HG03342 (cell line): ENCODE measurements at regions not wholly inside any gene's neighbourhood (a gene's known extent, or its start where the extent isn't known, plus 50 kb on each side); places are given as distances from the start of the nearest gene placed in this dataset.
"Not testable (repeated sequence)": the region's sequence is repeated elsewhere in the genome, so short reads cannot be mapped to it uniquely, and the experiment has no call there.

Experiments
- ATAC-seq: cut with Tn5 transposase; IDR thresholded peaks from one replicate; pipeline ENCODE4 v1.9.1; 2021; ENCODE audit warnings: mild to moderate bottlenecking, moderate library complexity; ENCODE audit not compliant: unreplicated experiment

DNA sequence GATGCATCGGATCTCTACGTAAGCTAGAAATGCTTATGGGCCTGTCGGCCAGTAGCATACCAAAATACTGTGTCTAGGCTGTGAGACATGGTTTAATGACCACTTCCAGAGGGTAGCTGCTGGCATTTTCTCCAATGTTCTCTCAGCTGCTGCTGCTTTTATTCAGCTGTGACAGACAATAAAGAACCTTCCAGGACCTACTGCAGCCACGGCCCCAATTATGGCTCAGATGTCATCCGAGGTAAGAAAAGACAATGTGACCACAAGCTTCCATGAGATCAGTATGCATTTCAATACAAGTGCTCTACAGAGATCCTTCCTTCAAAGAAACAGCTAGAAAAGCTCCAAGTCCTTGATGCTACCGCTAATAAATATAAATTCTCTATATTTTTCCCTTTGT, 256.2 kb downstream of the SDHAF3 start:
- no peak for ATAC-seq

DNA sequence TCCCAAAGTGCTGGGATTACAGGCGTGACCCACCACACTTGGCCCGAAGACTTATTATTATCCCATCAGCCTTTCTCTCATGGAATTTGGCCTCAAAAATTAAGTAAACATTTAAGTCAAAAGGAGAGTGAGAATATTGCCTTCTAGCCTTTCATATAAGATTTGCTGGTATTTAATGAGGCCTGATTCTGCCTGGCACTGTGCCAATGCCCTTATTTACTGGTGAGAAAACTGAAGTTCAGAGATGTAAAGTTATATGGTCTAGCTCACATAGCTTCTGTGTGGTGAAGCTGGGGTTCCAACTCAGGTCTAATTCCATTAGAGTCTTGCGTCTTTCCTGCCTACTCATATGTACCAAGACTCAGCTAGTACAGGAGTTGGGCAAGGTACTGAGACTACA, 260.2 kb downstream of the SDHAF3 start:
- no peak for ATAC-seq

DNA sequence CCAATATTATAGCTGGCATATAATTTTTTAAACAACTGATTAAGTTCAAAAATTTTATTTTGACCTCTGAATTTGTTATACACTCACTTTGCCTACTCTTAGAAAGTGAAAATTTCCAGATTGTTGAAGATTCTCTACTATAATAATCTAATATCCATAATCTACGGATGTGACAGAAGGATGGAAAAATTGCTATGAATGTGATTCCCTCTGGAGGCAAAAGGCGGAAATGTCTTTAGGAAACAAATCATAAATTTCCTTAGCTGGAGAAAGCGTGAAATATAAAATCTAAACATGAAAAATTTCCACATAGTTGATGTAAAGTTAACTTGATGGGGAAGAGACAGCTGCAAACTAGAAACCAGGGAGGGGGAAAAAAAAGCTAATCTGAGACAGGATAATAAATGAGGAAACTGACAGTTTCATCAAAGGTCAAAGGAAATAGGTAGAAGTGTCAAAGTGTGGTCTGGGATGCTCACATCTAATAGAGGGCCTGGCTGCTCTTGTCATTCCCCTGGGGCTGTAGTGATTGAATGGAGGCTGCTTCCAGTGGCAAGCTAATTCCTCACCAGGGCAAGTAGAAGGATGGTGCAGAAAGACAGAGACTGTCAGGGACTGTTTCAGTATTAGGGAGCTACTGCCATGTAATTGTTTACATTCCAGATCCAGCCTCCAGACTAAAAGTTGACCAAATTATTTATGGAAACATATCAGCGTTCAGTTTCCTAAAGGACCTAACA, 264.5 kb downstream of the SDHAF3 start:
- ATAC-seq: no peak

DNA sequence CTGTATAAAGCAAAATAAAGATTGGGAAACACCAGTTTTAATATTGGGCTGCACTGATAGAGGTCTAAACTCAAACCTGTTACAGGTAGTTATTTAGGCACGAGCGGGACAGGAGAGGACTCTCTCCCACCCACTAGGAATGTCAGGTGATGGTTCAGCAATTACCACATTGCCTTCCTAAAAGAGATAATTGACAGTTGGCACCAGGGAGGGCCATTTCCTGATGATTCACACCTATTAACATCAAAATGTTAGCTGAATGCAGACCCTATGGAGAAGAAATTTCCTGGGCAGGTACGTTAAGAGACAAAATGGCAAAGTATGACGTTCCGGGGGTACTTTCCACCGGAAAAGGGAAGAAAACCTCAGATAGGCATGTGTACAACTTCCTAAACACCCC, 272.6 kb downstream of the SDHAF3 start:
- no peak for ATAC-seq

DNA sequence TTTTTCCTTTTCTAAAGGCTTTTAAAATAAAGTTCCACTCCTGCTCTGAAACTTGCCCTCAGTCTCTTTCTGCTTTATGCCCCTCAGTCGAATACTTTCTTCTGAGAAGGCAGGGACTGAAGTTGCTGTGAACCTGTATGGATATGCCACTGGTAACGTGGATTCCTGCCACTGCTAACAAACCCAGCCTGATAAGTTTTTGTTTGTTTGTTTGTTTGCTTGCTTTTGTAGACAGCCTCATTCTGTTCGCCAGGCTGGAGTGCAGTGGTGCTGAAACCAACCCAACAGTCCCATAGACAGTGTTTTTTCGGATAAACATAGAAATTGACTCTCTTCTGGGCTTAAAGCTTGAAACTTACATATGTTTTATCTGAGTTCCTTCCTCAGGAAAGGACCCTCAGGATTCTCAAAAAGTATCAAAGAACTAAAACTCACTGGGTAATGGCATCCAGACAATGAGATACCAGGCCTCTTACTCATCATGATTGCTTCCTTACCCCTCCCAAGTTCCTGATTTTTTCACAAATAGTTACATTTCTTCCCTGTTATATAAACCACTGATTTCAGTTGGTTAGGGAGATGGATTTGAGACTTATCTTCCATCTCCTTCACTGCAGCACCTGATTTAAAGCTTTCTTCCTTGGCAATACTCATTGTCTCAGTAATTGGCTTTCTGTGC, 273.6 kb downstream of the SDHAF3 start:
- no peak for ATAC-seq

DNA sequence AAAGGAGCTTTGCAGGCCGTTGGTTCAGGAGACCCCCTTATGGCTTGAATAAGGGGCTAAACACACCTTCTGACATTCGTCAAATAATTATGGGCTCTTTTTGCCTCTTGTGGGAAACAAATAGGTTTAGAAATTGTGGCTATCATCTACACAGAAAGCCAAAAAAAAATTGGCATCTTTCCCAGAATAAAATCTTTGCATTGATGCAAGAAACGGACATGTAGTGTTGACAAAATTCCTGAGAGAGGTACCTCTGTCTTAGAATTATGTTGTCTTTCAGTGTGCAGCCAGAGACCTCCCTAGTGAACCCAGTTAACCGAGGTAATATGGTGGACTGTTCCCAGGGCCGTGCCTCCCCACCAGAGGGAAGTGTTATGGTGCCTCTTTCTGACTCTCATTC, 283.9 kb downstream of the SDHAF3 start:
- no peak for ATAC-seq

DNA sequence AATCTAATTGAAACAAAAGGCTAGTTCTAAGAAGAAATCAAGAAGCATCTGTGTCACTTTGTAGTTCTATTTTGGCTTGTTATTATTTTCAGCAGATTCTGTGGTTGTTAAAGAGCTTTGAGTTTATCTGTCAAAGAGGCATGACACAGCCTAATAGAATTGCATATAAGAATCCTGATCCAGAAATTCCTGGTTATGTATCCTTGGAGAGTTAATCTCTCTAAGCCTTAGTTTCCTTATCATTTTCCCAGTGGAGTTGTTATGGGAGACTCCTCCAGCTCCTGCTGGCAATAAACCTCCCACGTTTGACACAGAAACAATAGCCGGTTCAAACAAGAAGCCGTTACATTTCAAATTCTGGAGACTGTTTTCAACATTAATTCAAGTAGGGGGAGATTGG, 288.3 kb downstream of the SDHAF3 start:
- no peak for ATAC-seq

DNA sequence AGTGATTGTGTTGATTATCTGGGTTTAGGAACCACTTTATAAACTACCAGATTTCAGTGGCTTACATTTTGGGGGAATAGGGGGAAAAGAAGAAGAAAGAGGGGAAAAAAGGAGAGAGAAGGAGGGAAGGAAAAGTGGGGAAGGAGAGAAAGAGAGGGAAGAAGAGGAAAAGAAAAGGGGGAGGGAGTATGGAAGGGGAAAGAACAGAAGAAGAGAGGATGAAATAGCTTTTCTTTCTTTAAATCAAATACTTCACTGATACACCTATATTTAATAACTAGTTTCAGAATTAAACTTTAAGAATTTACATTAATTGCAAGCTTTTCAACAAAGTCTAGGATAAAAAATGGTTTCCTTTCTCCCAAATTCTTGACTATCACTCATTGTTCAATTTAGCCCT, 289.6 kb downstream of the SDHAF3 start:
- no peak for ATAC-seq

DNA sequence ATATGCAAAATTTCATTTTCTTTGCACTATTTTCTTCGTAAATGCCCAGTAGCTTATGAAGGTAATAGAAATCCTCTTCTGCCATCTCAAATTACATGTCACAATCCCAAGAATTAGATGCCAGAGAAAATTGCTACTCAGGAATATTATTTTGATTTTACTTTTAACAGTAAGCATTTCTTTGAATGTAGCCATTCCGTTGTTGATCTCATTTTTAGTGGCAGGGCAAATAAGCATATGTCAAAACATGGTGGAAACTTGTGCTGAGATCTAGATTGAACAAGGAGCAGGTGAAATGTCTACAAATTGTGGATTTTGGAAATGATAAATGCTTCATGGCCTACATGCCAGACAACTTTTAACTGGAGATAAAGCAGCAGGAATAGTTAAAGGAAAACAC, 291.8 kb downstream of the SDHAF3 start:
- no peak for ATAC-seq

DNA sequence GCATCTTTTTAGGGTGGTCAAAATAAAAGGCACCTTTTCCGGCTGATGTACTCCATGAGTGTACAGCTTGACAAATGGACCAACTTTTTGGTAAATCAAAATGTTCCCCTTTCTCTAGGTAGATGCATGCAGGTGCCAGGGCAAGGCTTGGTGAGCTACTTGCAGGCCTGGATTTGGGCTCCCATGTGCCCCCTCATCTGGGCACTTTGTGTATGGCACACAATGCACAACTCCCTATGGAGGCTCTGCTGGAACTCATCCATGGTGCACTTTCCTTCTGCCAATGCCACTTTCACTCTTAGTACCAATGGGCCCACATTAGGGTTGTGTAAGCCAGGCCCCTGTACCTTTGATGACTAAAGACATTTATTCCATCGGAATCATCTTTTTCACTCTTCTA, 300.8 kb downstream of the SDHAF3 start:
- ATAC-seq: no peak

DNA sequence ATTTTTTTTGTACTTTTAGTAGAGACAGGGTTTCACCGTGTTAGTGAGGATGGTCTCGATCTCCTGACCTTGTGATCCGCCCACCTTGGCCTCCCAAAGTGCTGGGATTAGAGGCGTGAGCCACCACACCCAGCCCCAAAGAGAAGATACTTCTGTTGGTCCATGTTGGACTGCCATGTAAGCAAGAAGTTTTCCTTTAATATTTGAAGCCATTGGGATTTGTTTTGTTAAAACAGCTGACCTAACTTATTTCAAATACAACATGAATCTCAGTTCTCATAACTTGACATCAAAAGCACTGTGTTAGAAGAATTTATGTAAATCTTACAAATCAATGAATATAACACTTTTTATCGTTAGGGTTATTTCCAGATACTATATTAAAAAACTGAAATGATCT, 302.4 kb downstream of the SDHAF3 start:
- no peak for ATAC-seq

DNA sequence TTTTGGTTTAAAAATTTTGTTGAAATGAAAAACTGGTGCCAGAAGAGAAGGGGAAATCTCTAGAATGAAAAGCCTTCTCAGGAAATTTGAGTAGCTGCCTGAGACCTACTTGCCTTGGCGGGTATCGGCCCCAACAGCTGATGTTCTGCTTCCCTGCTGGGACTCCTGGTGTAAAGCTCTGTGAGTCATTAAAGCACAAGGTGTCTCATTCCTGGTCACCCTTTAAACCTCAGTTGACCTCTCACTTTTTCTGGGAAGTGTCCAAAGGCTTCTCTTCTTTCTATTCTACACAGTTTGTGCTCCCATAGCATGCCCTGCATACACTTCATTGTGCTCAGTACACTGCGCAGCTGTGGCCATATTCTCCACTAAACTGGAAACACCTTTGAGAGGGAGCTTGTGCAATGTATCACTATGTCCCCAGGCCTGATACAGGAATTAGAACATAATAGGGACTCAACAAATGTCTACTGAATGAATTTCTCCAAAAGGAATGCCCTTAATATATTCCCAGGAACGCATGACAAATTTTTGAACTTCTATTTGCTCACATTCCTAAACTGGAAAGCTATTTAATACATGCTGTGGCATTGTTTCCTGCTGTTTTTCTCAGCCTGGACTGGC, 303.9 kb downstream of the SDHAF3 start:
- no peak for ATAC-seq

DNA sequence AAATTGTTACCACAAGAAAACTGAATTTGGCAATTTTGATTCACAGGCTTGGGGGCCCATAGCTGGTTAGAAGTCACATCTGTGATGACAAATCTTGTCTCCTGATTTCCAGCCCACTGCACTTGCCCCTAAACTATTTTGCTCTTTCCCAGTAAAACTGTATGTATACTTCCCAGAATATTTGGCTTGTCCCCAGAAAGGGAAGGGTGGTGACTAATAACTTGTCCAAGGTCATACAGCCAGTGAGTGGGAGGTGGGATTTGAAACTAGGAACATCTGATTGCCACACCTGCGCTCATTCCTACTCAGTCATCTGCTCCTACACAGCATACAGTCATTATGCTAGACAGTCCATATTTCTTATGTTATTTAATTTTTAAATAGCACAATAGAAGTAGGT, 304.5 kb downstream of the SDHAF3 start:
- no peak for ATAC-seq

DNA sequence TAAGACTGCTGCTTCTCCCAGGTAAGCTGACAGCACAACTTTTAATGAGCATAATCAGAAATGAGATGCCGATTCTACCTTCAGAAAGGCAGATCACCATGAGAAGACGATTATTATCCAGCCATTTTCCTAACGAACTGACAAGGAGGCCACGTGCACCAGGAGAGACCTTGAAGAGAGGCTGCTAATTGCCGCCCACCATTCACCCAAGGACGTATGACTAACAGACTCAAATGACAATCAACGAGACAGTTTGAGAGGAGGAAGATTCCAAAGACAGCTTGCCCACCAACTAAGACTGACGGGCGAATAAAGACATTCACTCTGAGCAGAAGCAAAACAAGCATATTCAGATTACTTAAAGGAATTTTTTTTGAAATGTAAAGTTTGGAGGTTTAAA, 301.9 kb upstream of the TAC1 start:
- no peak for ATAC-seq

DNA sequence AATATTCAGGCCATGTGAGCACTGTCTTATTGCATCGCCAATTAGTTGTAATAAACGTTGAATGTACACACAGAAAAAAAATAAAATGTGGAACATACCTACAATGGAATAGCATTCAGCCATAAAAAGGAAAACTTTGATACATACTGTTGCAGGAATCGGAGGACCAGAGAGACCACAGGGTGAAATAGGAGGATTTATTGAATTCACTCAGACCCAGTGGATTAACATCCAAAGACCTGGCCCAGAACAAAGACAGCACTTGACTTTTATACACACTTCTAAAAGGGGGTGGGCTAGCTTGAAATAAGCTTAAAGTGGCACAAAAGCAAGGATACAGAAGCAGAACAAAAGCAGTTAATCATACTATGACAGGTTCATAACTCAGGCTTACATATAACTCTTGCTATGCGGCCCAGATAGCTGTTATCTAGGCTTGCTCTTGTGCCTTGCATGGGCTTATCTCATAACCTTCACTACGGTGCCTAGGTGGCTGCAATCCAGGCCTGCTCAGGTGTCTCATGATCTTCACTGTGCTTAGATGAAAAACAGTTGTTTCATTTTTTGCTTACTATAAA, 292.2 kb upstream of the TAC1 start:
- ATAC-seq: no peak

DNA sequence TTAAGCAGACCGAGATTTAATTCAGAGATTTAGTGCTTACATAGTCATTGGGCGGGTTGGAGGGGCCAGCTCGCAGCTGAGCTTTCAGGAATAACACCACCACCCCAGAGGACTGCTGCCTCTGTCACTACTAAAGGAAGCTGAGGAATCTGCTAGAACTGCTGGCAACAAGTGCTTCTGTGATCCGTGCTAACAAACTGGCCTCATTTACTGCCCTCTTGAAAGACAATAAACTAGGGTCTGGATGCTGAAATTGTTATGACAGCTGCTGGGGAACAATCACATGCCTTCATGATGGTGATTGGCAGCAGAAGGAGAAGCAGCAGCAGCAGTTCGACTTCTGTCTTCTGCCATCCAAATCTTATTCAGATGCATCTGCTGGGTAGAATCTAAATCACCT, 285.5 kb upstream of the TAC1 start:
- ATAC-seq: no peak

DNA sequence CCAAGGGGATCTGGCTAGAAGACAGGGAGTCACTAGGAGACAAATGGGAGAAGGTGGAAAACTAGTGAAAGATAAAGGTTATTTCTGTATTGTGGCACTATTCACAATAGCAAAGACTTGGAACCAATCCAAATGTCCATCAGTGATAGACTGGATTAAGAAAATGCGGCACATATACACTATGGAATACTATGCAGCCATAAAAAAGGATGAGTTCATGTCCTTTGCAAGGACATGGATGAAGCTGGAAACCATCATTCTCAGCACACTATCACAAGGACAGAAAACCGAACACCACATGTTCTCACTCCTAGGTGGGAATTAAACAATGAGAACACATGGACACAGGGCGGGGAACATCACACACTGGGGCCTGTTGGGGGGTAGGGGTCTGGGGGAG, 282.4 kb upstream of the TAC1 start:
- not testable (repeated sequence) for ATAC-seq

DNA sequence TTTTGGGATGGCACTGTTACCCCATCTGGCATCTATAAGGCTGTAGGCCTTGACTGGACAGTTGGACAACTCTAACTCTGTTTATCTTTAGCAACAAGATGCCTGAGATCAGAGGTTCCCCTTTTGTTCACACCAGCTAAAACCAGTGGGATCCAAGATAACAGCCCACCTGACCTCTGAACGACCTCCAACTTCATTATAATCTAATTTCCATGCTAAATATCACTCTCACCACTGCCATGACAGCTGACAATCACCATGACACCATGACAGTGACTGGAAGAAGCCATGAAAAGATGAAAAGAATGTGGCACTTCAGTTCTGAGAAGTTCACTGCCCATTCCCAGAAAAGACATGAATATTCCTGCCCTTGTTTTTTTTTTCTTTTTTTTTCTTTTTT, 281.4 kb upstream of the TAC1 start:
- no peak for ATAC-seq

DNA sequence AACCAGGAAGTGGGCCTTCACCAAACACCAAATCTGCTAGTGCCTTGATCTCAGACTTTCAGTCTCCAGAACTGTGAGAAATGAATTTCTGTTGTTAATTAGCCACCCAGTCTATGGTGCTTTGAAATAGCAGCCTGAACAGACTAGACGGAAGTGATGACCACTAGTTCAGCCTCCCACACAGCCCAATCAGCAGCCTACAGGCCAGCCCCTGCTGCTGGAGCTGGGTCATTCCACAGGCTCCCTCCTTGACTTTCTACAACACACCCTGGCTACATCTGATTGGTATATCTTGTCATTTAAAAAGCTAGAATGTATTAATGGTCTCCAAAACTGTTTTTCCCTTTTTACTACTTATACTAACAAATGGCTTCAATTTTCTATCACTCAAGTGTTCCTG, 277.2 kb upstream of the TAC1 start:
- ATAC-seq: no peak

DNA sequence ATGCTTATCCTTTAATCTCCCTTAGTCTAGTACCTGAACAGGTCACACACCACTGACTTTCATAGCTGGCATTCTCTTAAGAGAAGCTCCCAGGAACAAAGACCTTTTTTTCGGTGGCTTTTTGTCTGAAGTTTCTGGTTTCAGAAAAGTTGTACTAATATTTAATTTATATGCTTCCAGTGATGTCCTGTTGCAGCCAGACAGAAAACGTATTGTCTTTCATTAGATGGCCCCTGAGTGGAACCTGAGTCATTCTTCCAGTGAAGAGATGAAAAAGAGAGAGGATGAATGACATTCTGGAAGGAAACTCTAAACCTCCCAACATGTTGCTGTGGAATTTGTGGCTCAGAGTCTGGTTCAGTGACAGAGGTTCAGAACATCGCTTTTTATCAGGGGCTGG, 274.8 kb upstream of the TAC1 start:
- ATAC-seq: no peak

DNA sequence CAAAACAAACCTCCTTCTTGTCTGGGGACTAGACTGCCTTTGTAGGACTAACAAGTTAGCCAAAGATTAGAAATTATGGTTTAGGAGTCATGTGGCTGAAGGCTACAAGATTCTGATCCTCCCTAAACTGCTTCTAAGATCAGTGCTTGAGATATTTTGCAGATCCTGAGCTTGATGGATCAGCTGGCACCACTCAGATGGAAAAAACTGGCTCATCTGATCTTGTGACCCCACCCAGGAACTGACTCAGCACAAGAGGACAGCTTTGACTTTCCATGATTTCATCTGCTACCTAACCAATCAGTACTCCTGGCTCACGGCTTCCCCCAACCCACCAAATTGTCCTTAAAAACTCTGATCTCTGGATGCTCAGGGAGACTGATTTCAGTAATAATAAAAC, 271.5 kb upstream of the TAC1 start:
- no peak for ATAC-seq

DNA sequence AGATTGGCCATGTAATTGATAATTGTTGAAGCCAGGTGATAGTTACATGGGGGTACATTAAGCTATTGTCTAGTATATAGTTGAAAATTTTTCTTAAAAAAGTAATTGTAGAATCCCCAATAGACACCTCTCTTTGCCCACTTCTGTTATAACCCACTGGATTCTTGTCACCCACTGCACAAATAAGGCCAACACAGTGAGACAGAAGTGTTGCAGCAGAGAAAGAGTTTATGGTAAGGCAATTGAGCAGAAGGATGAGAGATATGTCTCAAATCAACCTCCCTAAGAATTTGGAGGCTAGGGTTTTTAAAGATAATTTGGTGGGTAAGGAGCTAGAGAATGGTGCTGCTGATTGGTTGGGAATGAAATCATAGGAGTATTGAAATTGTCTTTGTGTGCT, 270.3 kb upstream of the TAC1 start:
- no peak for ATAC-seq
